ENCODE measurements at regions not wholly inside any gene's neighbourhood (a gene's known extent, or its start where the extent isn't known, plus 50 kb on each side); places are given as distances from the start of the nearest gene placed in this dataset.

DNA sequence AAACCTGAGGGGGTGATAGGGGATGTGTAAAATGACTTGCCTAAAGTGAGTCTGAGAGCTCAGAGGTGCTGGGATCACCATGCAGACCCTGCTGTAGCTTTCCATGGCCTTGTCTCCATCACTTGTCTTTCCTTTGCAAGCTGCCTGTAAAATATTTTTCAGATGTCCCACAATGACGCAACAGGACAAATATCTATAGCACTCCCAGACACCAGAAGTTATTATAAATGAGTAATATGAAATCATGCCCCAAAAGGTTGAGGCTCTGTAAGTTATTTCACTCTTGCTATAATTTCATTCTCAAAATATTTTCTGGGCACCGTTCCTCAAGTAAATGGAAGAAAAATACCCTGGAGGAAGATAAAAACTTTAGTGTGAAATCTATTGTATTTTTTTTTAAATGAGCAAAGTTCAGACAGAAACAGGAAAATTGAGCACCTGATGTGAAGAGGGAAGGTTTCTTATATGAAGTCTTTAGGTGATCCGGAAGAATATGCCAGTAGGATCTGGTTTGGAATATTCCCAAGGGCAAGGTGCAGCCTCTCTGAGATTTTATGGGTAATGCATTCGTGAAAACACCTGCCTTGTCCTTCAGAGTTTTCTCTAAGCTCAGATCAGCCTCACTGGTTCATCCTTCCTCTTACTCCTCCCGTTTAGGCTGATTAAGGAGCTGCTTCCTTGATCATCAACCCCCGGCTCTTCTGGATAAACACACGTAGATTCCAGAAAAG lies 138.3 kb upstream of the DMAC1 start:
- Histone ChIP-seq H3K4me3 (replicated peaks in 1 of 3; ENCODE audit: insufficient read depth in 1 of 3, low read depth in 2 of 3, low read length in 3 of 3) (no peak overlapping the region), H2AFZ (ENCODE audit: low read length) (no peak overlapping the region), H3K79me2 (ENCODE audit: insufficient read depth, low read length) (no peaks in the 10 kb centered on the region), H3K27me3 (ENCODE audit: control insufficient read depth in 1 of 2, insufficient read depth in 2 of 2, low read length in 2 of 2) (no peaks in the 10 kb centered on the region), H4K20me1 (ENCODE audit: insufficient read depth, low read length) (no peaks in the 10 kb centered on the region), H3K4me1 (ENCODE audit: insufficient read depth, low read length) (no peaks in the 10 kb centered on the region), H3K36me3 (replicated peaks in 1 of 2; ENCODE audit: control insufficient read depth in 1 of 2, insufficient read depth in 2 of 2, low read length in 2 of 2) (no peaks in the 10 kb centered on the region), H3K4me2 (ENCODE audit: low read depth, low read length) (no peak overlapping the region), H3K9ac (ENCODE audit: insufficient read depth, low read depth, low read length) (no peak overlapping the region), H3K9me3 (ENCODE audit: low read length) (no peaks in the 10 kb centered on the region; the same call in 1 of the 2 replicates), H3K27ac (ENCODE audit: extremely low read length, insufficient read depth, low read length) (no peak overlapping the region)
- ChIA-PET POLR2A (no interaction called here), CTCF (ENCODE audit: low intra/inter-chr PET ratio, low total read pairs) (no interaction called here)
- no peak for DNase-seq (ENCODE audit: low spot score)
- no peak for ATAC-seq
- intact Hi-C loops (cut with micrococcal nuclease; ENCODE audit: unreplicated experiment) (no loop called here), in situ Hi-C loops (cut with HindIII; ENCODE audit: extremely low pct_ligation_motif_present, low pct_unique_long_range_greater_than_20kb) (no loop called here)
- no peak for FAIRE-seq
- WGBS (ENCODE audit: low lambda C conversion rate), result 7% methylated on average over 7 of the region's 7 CpGs
- no TSS peak for BruUV-seq (replicated peaks)
- TF ChIP-seq, protein P1, sequence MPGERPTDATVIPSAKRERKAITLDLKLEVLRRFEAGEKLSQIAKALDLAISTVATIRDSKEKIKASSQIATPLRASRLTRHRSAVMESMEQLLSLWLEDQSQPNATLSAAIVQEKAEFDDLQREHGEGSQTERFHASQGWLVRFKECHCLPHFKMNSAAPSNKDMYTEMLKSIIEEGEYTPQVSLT (CRISPR knock-in tag; IDR thresholded peaks at IDR 0.05; ENCODE audit: borderline replicate concordance, low read depth), result no peak
- TF ChIP-seq ZNF549 (CRISPR knock-in tag; IDR thresholded peaks at IDR 0.05) (no peak), ZNF792 (CRISPR knock-in tag; IDR thresholded peaks at IDR 0.05) (no peak), FOXO1 (CRISPR knock-in tag; IDR thresholded peaks at IDR 0.05) (no peak), SMC3 (IDR thresholded peaks at IDR 0.05; ENCODE audit: low read length) (no peak), SIX4 (CRISPR knock-in tag; IDR thresholded peaks at IDR 0.05) (no peak), MXI1 (IDR thresholded peaks at IDR 0.05; ENCODE audit: borderline replicate concordance, low read depth, low read length) (no peak), CBX2 (IDR thresholded peaks at IDR 0.05; ENCODE audit: low read depth, low read length) (no peak), CBX2 (CRISPR knock-in tag; IDR thresholded peaks at IDR 0.05; ENCODE audit: low read depth) (no peak), ZNF326 (CRISPR knock-in tag; IDR thresholded peaks at IDR 0.05; ENCODE audit: borderline replicate concordance) (no peak), HOXA9 (CRISPR knock-in tag; IDR thresholded peaks at IDR 0.05; ENCODE audit: borderline replicate concordance) (no peak), KLF9 (CRISPR knock-in tag; IDR thresholded peaks at IDR 0.05; ENCODE audit: low read depth) (no peak), NFATC3 (CRISPR knock-in tag; IDR thresholded peaks at IDR 0.05) (no peak)
- TF ChIP-seq, protein P2, sequence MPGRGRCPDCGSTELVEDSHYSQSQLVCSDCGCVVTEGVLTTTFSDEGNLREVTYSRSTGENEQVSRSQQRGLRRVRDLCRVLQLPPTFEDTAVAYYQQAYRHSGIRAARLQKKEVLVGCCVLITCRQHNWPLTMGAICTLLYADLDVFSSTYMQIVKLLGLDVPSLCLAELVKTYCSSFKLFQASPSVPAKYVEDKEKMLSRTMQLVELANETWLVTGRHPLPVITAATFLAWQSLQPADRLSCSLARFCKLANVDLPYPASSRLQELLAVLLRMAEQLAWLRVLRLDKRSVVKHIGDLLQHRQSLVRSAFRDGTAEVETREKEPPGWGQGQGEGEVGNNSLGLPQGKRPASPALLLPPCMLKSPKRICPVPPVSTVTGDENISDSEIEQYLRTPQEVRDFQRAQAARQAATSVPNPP (CRISPR knock-in tag; IDR thresholded peaks at IDR 0.05), result no peak
- TF ChIP-seq, protein P3, sequence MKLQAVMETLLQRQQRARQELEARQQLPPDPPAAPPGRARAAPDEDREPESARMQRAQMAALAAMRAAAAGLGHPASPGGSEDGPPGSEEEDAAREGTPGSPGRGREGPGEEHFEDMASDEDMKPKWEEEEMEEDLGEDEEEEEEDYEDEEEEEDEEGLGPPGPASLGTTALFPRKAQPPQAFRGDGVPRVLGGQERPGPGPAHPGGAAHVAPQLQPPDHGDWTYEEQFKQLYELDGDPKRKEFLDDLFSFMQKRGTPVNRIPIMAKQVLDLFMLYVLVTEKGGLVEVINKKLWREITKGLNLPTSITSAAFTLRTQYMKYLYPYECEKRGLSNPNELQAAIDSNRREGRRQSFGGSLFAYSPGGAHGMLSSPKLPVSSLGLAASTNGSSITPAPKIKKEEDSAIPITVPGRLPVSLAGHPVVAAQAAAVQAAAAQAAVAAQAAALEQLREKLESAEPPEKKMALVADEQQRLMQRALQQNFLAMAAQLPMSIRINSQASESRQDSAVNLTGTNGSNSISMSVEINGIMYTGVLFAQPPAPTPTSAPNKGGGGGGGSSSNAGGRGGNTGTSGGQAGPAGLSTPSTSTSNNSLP (IDR thresholded peaks at IDR 0.05; ENCODE audit: low read depth, low read length), result no peak
- TF ChIP-seq, protein P4, sequence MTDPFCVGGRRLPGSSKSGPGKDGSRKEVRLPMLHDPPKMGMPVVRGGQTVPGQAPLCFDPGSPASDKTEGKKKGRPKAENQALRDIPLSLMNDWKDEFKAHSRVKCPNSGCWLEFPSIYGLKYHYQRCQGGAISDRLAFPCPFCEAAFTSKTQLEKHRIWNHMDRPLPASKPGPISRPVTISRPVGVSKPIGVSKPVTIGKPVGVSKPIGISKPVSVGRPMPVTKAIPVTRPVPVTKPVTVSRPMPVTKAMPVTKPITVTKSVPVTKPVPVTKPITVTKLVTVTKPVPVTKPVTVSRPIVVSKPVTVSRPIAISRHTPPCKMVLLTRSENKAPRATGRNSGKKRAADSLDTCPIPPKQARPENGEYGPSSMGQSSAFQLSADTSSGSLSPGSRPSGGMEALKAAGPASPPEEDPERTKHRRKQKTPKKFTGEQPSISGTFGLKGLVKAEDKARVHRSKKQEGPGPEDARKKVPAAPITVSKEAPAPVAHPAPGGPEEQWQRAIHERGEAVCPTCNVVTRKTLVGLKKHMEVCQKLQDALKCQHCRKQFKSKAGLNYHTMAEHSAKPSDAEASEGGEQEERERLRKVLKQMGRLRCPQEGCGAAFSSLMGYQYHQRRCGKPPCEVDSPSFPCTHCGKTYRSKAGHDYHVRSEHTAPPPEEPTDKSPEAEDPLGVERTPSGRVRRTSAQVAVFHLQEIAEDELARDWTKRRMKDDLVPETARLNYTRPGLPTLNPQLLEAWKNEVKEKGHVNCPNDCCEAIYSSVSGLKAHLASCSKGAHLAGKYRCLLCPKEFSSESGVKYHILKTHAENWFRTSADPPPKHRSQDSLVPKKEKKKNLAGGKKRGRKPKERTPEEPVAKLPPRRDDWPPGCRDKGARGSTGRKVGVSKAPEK (CRISPR knock-in tag; IDR thresholded peaks at IDR 0.05; ENCODE audit: borderline replicate concordance), result no peak
- TF ChIP-seq, protein P5, sequence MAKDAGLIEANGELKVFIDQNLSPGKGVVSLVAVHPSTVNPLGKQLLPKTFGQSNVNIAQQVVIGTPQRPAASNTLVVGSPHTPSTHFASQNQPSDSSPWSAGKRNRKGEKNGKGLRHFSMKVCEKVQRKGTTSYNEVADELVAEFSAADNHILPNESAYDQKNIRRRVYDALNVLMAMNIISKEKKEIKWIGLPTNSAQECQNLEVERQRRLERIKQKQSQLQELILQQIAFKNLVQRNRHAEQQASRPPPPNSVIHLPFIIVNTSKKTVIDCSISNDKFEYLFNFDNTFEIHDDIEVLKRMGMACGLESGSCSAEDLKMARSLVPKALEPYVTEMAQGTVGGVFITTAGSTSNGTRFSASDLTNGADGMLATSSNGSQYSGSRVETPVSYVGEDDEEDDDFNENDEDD (CRISPR knock-in tag; IDR thresholded peaks at IDR 0.05; ENCODE audit: borderline replicate concordance), result no peak
